ENCODE measurements at regions not wholly inside any gene's neighbourhood (a gene's known extent, or its start where the extent isn't known, plus 50 kb on each side); places are given as distances from the start of the nearest gene placed in this dataset.

- no peak for DNase-seq
- Histone ChIP-seq H2BK120ac (ENCODE audit: low read depth, low read length, poor library complexity, severe bottlenecking) (no peak overlapping the region), H3K9ac (ENCODE audit: extremely low read depth, insufficient read length, low read length) (no peak overlapping the region)
Observed at GRCh38 chr3:194076475-194076874, 59.5 kb upstream of the HES1 start.

More at GRCh38 chr3:194076475-194076874, 59.5 kb upstream of the HES1 start:
- H3K27me3 ChIP-seq (ENCODE audit: insufficient read depth, low read length) = no peaks in the 10 kb centered on the region; the same call in 1 of the 2 replicates
- no peak overlapping the region for H4K8ac ChIP-seq (replicated peaks; ENCODE audit: insufficient read length, low read depth, low read length)
- H3T11ph ChIP-seq (ENCODE audit: low read length) = no peak overlapping the region
- H3K56ac ChIP-seq (ENCODE audit: insufficient read length, low read depth, low read length) = no peak overlapping the region
- H3K4me1 ChIP-seq (ENCODE audit: insufficient read depth, low read length) = no peaks in the 10 kb centered on the region
- H2AFZ ChIP-seq (ENCODE audit: low read length) = no peak overlapping the region
- no peak overlapping the region for H2BK15ac ChIP-seq (ENCODE audit: low read depth, low read length)
- Mint-ChIP-seq H3K27ac (no peak overlapping the region), H3K9me3 (peaks cover 0 to 7% of the 10 kb centered on the region in 2 experiments; a peak in 3 of 5 replicates), H3K4me3 (no peak overlapping the region), H3K27me3 (ENCODE audit: low read depth) (peaks cover 27% of the 10 kb centered on the region), H3K36me3 (ENCODE audit: insufficient read depth in 1 of 3, low read depth in 3 of 3) (peaks cover 0 to 2% (median 0%) of the 10 kb centered on the region in 3 experiments; a peak in 1 of 7 replicates), H3K4me1 (peaks cover 12 to 18% of the 10 kb centered on the region in 2 experiments)
- no peak overlapping the region for H3K18ac ChIP-seq (ENCODE audit: insufficient read length, low read depth, low read length)
- no peak overlapping the region for H3K27ac ChIP-seq (ENCODE audit: insufficient read length, low read depth, low read length)
- TF ChIP-seq, protein P1, sequence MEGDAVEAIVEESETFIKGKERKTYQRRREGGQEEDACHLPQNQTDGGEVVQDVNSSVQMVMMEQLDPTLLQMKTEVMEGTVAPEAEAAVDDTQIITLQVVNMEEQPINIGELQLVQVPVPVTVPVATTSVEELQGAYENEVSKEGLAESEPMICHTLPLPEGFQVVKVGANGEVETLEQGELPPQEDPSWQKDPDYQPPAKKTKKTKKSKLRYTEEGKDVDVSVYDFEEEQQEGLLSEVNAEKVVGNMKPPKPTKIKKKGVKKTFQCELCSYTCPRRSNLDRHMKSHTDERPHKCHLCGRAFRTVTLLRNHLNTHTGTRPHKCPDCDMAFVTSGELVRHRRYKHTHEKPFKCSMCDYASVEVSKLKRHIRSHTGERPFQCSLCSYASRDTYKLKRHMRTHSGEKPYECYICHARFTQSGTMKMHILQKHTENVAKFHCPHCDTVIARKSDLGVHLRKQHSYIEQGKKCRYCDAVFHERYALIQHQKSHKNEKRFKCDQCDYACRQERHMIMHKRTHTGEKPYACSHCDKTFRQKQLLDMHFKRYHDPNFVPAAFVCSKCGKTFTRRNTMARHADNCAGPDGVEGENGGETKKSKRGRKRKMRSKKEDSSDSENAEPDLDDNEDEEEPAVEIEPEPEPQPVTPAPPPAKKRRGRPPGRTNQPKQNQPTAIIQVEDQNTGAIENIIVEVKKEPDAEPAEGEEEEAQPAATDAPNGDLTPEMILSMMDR (conservative IDR thresholded peaks at IDR 0.05) = no peak
- H3K79me2 ChIP-seq (ENCODE audit: insufficient read depth, low read length) = no peaks in the 10 kb centered on the region
- no CpG with 5 or more reads among the region's 7 CpGs for whole genome bisulfite sequencing (ENCODE audit: extremely low coverage, insufficient read length, low lambda C conversion rate)
- no peak overlapping the region for H2BK20ac ChIP-seq (ENCODE audit: low read depth, low read length, poor library complexity, severe bottlenecking)
- no peaks in the 10 kb centered on the region for H3K9me3 ChIP-seq (ENCODE audit: control insufficient read depth, low read depth, low read length)
- H4K20me1 ChIP-seq (ENCODE audit: control insufficient read depth, insufficient read depth, insufficient read length) = no peaks in the 10 kb centered on the region
- H3K23me2 ChIP-seq (ENCODE audit: insufficient read length, low read depth, low read length, poor library complexity, severe bottlenecking) = no peaks in the 10 kb centered on the region
- H3K23ac ChIP-seq (ENCODE audit: insufficient read length, low read depth, low read length) = no peak overlapping the region
- H4K5ac ChIP-seq (ENCODE audit: insufficient read length, low read depth, low read length) = no peak overlapping the region
- no peaks in the 10 kb centered on the region for H3K79me1 ChIP-seq (ENCODE audit: insufficient read depth, low read depth, low read length, poor library complexity, severe bottlenecking)
- H3K14ac ChIP-seq (ENCODE audit: insufficient read depth, low read length) = no peak overlapping the region
- H2BK5ac ChIP-seq (ENCODE audit: insufficient read length, low read length) = no peak overlapping the region
- no peak overlapping the region for H4K91ac ChIP-seq (ENCODE audit: insufficient read length, low read depth, low read length)
- no peak overlapping the region for H2AK5ac ChIP-seq (ENCODE audit: insufficient read length, low read length)
- no peak overlapping the region for H3K4me2 ChIP-seq (ENCODE audit: insufficient read depth, insufficient read length, low read length)
- H2BK12ac ChIP-seq (ENCODE audit: insufficient read length, low read depth, low read length) = no peak overlapping the region
- no peak overlapping the region for H3K4ac ChIP-seq (ENCODE audit: low read depth, low read length)

All from H9 (cell line).